ENCODE measurements at regions not wholly inside any gene's neighbourhood (a gene's known extent, or its start where the extent isn't known, plus 50 kb on each side); places are given as distances from the start of the nearest gene placed in this dataset.
A peak's percentile ranks its signal among the peaks of the same experiment; 100 is the strongest.

DNA sequence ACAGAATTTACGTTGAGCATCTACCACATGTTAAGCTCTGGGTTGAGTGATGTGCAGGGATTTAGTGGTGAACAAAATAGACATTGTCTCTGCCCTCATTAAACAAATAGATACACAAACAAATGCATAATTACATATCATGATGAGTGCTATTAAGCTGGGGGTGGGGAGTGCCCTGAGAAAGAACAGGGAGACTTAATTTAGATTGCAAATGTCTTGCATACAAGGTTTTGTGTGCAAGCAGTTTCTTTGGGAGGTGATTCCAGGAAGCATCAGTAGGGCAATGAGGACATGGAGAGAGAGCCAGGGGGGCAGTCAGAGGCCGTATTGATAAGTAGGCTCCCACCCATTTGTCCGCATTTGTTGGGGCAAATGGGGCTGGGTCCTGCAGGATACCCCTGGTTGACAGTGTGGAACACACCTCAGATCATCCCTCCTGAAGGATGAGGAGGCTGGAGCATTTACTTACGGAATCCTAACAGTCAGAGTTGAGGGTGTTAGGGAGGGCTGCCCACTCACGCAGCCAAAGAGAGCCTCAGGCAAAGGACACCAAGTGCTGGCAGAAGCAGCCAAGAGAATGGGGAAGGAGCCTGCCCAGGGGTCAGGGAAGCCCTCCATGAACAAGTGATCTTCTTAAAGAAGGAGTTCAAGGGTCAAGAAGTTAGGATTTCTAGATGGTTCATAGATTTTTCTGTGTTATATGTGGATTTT, 245.9 kb downstream of the BCOR start:
- no peak for DNase-seq (ENCODE audit: low spot score)

DNA sequence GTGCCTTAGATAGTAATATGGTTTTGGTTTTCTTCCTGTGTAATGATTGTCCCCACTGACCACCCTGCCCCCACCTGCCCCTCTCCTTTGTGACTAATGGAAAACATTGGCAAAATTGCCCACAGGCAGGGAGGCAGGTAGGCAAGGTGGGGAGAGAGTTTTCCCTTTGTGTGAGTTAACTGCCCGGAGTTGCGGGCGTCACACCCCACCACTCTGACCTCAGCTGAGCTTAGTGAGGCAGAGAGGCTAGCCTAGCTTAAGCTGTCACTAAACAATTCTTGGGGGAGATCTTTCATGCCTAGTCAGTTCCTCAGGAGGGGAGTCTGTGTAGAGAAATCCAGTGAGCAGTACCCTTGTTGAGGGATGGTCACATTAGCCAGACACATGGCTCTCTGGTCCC, 245.3 kb downstream of the BCOR start:
- no peak for DNase-seq (ENCODE audit: low spot score)

DNA sequence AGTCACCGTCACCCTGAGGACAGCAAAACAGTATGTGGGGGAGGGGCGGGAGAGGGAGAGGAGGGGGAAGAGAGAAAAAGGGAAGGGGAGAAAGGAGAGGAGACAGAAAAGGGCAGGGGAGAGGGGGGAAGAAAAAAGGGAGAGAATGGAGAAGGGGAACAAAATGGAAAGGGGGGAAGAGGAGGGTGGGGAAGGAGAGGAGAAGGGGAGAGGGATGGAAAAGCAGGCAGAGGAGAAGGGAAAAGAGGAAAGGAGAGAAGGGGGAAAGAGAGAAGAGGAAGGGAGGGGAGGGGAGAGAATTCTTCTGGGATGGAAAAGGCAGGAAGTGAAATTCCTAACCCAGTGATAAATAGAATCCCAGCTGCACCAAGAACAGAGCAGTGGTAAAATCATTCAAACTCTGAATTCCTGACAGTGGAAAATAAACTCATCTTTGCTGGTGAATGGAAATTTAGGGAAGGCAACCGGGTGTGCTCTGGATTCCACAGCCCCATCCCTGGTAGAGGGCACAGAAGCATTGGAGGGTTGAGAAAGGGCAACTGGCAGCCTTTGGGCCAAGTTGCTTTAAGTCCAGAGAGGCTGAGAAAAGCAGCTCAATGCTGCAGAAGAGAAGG, 244.2 kb downstream of the BCOR start:
- DNase-seq (ENCODE audit: low spot score), result no peak

DNA sequence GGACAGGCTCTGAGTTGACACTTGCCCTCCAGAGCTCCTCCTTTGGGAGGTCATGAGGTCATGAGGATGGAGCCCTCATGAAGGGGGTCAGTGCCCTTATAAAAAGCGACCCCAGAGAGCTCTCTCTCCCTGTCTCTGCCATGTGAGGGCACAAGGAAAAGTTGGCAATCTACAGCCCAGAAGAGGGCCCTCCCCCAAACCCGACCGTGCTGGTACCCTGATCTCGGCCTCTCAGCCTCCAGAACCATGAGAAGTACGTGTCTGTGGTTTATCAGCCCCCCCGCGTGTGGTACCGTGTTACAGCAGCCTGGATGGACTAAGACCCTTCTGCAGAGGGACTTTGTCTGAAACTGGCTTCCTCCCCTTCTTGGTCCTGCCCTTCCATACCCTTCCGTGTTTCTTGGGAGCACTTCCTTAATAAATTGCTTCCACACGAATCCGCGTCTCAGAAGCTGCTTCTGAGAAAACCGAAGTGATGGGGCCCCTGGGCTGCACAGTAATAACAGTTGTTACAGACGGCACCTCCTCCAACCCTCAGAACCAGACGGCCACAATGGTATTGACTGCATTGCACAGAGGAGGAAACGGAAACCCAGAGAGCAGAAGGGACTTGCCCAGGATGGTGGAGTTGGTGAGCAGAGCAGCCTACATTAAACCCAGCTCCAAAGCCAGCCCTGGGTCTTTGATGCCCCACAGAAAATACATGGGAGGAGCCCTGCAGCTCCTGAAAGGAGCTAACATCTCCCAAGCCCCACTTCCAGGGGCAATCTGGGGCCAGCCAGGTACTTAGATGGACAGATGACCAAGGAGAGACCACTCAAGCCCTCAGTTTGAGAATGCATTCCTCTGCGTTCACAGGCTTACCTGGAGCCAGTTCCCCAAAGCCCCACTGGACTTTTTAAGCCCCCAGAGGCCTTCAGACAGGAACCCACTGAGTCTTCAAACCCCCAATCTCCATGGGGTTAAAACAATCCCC, 242.7 kb downstream of the BCOR start:
- no peak for DNase-seq (ENCODE audit: low spot score)

DNA sequence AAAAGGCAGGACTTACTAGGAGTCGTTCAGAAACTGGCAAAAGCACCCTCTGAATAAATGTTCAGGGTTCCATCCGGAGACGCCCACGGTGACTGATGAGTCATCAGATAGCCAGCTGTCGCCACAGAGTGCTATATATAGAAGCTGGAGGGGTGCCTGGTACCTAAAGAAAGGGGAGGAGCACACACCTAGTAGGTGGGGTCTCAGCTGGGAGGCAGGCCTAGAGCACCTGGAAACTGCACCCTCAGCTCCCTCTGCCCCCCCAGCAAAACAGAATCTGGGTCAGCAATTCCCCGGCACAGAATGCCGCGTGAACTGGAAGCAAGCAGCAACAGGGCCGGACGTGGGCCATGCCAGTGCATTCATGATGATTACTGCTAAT, 242.0 kb downstream of the BCOR start:
- DNase-seq (ENCODE audit: low spot score), result peak; percentile 73

DNA sequence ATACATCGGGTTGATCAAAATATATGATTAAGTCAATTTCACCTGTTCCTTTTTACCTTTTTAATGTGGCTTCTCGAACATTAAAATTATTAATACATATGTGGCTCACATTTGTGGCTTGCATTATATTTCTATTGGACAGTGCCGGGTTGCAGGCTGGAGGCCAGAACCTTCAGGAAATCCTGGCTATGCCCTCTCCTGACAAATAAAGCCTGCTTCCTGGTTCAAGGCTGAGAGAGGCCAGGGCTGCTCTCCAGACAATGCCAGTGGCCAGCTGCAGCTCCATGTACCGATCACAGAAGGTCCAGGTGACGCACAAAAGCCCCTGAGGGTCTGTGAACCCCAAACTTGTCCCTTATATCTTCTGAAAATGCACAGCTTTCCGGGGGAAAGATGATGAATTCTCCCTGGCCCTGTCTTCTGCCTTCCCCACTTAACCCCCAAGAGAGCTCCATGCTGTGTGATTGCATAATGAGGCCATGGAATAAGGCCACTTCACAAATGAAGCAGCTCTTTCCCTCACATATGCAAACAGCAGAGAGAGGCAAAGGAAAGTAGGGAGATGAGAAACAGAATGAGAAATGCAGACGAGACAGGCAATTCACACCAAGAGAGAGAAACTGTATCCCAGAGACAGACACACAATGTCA, 241.2 kb downstream of the BCOR start:
- no peak for DNase-seq (ENCODE audit: low spot score)

DNA sequence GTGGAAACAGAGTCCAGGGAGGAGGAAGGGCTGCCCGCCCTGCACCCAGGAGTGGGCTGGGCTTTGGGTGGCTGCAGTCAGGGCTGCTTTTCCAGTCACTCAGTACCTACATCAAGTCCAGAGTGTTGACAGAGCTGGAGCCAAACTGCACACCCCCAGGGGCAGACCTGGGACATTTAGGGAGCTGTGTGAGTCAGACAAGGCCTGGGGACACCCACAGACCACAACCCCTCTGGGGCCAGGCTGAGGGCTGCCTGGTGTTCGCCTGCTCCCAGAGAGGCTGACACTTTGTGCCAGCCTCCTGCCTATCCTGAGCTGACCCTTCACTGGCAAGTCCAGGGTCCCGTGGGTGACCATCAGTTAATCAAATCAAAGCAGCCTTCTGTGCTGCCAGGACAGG, 240.0 kb downstream of the BCOR start:
- DNase-seq (ENCODE audit: low spot score), result no peak

DNA sequence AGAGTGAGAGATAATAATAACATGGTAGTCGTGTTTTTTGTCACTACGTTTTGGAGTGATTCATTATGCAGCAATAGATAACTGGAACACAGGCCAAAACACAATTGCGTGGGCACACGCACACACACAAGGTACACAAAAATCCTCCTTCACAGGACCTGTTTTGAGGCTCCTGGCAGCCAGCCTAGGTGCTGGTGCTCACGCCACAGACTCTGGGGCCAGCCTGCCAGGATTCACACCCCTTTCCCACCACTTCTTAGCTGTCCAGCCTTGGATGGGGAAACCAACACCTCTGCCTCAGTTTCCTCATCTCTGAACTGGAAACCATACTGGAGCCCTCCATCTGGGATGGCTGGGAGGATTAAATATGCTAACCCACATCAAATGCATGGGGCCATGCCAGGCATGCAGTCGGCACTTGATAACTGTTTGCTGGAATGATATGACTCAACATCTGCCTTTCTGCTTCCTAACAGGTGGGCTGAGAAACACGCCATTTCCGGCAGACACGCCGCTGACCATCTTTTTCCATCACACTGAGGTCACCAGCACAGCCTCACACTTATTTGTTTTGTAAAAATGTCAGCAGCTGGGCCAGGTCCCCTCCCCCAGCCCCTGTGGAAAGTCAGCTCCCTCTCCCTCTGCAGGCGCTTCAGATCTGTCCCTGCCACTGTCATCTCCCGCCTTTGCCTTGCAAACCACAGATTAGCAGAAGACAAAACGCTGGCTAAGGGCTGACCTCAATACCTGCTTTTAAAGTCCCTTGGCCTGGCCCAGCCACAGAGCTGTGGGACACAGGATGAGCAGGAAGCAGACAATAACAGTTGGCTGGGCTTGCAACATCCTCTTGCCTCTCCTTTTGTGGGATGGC, 237.5 kb downstream of the BCOR start:
- DNase-seq (ENCODE audit: low spot score), result peak; percentile 85

DNA sequence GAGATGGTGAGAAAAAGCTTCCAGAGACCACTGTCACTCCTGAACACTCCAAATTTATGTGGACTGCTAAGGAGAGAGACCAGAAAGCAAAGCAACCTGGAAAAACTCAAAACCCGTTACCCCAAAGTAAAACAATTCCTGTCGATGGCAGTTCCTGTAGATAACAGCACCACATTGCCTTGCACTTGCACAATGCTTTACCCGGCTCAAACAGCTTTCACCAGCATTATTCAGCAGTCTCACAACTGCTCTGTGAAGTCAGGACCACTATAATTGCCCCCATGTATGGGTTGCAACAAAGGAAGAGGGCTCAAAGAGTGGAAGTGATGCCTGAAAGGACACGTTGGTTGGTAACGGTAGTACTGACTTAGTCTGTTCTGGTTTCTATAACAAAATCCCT, 234.8 kb downstream of the BCOR start:
- no peak for DNase-seq (ENCODE audit: low spot score)

DNA sequence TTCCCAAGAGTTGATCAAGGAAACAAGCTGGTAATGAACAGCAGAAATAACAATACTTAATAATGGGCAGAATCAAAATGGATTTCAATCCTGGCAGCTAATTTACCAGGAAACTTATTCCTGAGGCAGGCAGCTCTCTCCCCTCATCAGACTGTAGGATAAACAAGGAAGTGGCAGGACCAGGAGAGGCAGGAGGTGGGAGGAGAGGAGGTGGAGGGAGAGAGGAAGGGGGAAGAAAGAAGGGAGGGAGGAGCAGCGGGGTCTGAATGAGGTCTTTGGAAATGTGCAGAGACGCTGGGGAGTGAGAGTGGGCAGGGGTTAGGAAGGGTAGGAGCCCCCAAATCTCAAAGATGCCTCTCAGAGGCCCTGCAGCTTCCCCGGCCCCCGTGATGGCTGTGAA, 231.5 kb downstream of the BCOR start:
- no peak for DNase-seq (ENCODE audit: low spot score)

DNA sequence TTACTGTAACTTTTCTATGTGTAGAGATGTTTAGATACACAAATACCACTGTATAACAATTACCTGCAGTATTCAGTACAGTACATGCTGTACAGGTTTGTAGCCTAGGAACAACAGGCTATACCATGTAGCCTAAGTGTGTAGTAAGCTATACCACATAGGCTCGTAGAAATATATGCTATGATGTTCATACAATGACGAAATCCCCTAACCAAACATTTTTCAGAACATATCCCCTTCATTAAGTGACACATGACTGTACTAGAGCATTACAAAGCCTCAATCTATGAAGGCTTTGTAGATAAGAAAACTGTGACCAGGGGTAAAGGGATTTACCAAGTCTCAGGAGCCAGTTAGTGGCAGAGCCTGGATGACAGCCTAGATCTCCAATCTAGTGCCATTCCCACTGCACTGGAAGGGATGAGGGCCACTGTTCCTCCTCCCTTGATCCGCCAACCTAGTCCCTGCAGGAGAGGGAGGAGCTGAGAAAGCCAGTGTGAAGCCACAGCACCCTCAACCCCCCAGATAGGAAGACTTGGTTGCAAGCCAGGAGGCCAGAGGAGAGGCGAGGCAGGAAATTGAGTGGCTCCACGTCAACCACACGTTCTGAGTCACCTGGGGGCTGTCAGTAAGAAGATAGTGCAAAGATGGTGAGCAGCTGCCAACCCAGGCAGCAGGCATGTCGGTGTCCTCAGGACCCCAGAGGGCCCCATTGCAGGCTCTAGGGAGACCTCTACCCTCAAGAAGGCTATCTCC, 227.7 kb downstream of the BCOR start:
- peak; percentile 91 for DNase-seq (ENCODE audit: low spot score)

DNA sequence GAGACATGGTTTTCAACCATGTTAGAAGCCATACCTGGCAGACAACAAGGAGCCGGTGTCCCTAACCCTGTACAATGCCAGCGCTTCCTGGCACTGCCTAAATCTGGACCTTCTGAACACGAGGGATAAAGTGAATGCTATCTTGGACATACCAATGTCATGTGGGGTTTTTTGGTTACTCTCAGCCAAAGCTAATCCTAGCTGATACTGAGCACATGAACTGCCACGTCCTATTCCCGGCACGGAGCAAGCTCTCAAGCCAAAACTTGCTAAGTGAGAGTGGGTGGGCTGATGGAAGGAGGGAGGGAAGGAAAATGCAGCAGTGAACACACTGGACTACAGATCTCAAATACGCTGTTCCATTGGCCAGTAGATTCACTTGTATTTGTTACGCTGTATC, 226.1 kb downstream of the BCOR start:
- DNase-seq (ENCODE audit: low spot score), result no peak

DNA sequence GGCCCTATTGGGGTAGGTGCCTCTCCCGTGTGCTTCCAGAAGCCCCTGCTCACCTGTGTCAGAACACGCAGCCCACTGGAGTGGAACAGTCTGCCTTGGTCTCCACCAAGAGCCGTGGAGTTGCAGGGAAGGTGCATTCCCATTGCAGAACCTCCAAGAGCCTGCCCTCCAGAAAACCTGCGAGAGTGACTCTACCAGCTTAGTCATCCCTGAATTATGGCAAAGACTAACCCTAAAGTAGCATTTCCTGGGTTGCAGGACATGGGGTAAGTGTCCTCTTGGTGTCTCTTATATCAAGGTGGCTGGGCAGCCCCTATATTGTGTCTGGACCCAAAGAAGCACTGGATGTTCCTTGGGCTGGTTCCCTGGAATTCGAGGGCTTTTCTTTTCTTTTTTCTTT, 224.6 kb downstream of the BCOR start:
- DNase-seq (ENCODE audit: low spot score), result no peak

DNA sequence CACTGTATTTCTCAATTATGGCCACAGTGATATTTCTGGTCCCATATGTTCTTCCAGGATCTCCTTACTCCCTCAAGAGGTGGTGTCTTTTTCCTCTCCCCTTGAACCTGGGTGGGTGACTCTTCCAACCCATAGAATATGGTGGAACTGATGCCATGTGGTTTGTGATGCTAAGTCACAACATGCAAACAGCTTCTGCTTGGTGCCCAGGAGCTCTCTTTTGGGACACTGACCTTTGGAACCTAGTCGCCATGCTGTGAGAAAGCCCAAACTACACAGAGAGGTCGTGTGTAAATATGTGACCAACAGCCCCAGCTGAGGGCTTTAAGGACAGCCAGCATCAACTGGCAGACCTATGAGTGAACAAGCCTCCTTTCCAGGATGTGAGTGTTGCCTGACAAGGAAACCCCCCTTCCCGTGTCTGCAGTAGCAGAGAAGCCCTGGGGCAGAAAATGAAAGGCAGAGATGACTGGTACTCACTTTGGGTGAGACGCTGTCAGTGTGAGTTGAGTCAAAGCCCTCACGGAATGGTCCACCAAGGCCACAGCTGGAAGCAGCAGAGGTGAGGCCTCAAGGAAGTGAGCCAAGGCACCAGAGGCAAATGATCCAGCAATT, 223.4 kb downstream of the BCOR start:
- DNase-seq (ENCODE audit: low spot score), result no peak

DNA sequence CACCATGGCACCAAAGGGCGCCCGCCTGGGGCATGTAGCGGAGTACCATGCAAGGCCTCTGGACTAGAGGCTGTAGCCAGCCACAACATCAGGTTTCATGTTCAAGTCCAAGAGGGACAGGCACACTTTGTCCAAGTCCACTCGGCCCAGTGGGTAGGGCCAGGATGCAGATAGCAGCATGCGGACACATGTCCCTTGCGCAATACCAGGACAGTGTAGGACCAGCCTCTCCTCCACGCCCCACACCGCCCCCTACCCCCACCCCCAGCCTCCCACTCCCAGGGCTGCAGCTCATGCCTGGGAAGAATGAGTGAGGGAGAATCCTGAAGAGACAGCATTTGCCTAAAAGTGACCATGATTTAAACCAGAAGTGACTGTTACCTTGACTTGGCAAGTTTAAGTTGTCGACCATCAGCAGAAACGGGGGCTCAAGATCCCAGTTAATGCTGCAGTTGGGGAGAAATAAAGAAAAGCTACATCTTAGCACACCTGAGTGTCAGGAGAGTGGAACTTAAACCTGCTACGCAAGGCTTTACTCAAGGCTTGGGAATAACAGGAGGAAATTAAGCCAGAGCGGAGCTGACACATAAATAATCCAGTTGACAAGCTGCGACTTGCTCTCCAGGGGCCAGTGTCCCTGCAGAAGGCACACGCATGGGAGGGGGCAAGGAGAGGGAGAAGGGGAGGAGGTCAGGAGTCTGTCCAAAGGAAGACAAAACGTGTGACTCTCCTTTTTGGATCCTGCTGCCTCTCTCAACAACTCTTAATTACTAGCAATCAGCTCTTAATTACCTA, 221.7 kb downstream of the BCOR start:
- no peak for DNase-seq (ENCODE audit: low spot score)

DNA sequence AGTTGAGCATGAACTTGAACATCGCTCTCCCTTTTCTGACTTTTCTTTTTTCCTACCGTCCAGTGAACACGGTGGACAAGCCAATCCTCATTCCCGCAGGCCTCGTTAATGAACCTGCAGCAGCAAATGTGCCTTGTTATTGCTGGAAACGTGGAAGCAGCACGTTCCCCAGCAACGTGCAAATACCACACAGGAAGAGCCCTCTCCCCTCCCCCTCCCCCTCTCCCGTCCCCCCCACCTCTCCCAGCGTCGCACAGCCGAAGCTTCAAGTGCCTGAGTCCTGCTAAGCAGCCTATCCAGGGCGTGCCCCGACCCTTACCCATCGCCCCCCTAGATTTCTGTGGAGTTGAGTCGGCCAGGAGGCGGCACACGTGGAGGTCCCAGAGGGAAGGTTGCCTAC, 219.9 kb downstream of the BCOR start:
- DNase-seq (ENCODE audit: low spot score), result no peak

DNA sequence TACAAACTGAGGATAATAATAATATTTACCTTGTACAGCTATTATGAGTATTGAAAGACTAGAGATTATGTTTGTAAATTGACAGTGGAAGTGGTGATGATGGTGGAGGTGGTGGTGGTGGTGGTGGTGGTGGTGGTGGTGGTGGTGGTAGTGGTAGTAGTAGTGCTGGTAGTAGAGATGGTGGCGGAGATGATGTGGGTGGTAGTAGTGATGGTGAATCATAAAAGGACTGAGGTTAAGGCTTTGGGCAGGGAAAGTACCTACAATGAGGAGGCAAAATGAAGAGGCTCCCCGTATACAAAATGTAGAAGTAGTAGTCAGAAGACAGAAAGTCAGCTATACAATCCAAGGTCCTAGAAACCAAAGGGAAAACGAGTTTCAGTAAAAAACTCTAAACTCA, 214.1 kb downstream of the BCOR start:
- no peak for DNase-seq (ENCODE audit: low spot score)

DNA sequence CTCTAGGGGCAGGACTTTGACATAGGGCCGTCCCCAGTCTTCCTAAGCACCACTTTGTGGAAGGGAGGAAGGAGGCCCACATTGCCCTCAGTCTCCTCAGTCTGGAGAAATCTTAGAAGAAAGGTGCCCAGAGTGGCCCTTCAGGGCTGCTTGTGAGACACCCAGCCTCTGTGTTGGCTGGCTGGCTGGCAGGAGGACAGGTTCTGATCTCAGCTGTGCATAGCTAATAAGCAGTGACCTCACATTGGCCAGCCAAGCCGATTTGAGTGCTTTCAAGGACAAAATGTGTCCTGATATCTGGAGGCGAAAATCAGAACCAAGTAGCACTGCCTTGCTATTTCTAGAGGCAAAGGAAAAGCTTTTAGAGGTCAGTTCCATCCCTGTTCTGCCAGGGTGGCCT, 211.5 kb downstream of the BCOR start:
- DNase-seq (ENCODE audit: low spot score), result no peak

DNA sequence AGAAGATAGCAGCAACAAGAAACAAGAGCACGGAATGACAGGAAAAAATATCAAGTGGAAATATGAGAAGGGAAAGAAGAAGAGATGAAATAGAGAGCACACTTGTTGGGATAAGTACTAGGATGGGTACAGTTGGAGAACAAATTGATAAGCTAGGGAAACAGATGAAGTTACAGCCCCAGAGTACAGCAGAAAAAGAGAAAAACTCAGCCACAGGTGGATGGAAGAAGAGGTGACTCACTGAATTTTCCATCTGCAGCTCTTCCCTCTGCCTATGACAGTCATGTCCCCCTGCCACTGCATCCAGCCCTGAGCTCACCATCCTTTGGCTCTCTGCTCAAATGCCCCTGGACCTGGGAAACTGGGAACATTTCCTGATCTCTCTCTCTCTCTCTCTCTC, 209.0 kb downstream of the BCOR start:
- DNase-seq (ENCODE audit: low spot score), result no peak
